Activated gamma-delta T cell (primary cell): ENCODE measurements at regions not wholly inside any gene's neighbourhood (a gene's known extent, or its start where the extent isn't known, plus 50 kb on each side); places are given as distances from the start of the nearest gene placed in this dataset.
"Not testable (repeated sequence)": the region's sequence is repeated elsewhere in the genome, so short reads cannot be mapped to it uniquely, and the experiment has no call there.

Source experiments
- DNase-seq: peaks from one replicate; lab custom pipeline; 2025; lab: John Stamatoyannopoulos, UW

- no peak for DNase-seq
These were observed 121.3 kb upstream of the IQSEC1 start for GRCh38 chr3:13194285-13195209.

GRCh38 chr3:13193320-13194284 is 120.4 kb upstream of the IQSEC1 start:
- no peak for DNase-seq

GRCh38 chr3:13192471-13193213 is 119.4 kb upstream of the IQSEC1 start:
- no peak for DNase-seq

GRCh38 chr3:13191016-13191415 is 117.8 kb upstream of the IQSEC1 start:
- no peak for DNase-seq

DNA sequence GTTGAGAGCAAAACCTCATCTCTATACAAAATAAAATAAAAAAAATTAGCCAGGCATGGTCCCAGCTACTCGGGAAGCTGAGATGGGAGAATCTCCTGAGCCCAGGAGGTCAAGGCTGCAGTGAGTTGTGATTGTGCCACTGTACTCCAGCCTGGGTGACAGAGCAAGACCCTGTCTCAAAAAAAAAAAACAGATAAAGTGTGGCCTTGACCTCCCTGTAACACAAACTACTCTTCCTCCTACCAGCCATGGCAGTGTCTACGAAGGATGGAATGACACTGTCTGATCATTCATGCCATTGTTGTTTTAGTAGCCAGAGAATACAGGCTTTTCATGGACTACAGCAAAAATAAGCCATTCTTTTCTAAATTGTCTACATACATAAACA is 117.1 kb upstream of the IQSEC1 start:
- no peak for DNase-seq

DNA sequence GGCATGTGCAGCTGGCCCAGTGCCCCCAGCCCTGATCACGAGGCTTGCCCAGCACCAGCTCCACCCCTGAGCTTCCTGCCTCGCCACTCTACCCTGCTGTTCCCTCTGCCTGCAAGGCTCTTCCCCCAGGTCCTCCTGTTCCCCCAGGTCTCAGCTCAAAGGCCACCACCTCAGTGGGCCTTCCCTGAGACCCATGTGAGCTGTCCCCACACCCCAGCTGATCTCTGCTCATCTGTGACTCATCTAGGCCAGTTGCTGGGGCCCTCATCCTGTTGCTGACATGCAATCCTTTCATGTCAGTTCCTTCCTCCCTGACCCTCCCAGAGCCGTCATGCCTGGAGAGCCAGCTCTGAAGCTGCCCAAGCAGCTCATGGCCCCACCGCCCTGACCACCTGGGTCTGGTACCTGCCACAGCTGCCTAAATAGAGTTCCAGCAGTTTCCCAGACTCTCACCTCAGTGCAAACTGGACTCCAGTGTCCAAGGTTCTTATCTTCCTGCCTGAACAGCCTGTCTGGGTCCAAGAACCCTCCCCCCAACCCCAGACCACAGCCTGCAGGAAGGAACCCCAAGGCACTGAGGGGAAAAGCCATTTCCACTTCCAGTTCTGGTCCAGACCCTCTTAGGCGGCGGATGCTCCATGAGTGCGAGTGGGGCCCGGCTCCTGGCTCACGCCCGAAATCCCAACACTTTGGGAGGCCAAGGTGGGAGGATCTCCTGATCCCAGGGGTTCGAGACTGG is 116.6 kb upstream of the IQSEC1 start:
- no peak for DNase-seq

DNA sequence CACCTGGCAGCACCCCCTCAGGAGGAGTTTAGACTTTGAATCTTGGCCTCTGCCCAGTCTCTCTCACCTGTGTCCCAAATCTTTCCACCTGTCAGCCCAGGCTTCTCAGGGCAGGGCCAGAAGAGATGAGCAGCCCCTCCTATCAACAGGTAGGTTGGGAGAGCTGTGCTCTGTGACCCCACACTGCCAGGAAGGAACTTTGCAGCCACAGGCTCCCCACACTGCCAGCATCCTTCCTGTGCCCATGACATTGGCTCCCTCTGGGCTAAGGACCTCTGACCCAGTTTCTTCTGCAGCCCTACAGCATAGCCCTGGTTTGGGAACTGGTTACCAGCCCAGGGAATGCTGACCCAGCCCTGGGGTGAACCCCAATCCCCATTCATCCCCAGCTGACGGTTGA is 115.7 kb upstream of the IQSEC1 start:
- no peak for DNase-seq

GRCh38 chr3:13188181-13188779 is 115.1 kb upstream of the IQSEC1 start:
- DNase-seq, result no peak

GRCh38 chr3:13187593-13187992 is 114.4 kb upstream of the IQSEC1 start:
- no peak for DNase-seq

DNA sequence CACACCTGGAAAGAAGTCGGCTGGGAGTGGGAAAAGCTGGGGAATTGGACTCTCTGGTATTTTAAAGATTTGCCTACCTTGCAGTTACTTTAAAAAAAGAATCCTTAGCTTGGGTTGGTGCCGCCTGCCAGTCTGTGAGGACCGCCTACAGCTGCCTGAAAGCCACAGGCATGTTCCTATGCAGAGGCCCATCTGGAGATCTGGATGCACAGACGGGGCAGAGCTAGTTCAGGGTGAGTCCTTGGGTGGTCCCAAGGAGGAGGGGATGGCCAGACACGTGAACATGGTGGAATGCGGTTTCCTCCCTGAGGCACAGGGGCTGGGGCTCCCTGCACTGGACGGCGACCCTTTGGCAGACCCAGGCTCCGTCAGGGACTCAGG is 113.2 kb upstream of the IQSEC1 start:
- DNase-seq, result no peak

DNA sequence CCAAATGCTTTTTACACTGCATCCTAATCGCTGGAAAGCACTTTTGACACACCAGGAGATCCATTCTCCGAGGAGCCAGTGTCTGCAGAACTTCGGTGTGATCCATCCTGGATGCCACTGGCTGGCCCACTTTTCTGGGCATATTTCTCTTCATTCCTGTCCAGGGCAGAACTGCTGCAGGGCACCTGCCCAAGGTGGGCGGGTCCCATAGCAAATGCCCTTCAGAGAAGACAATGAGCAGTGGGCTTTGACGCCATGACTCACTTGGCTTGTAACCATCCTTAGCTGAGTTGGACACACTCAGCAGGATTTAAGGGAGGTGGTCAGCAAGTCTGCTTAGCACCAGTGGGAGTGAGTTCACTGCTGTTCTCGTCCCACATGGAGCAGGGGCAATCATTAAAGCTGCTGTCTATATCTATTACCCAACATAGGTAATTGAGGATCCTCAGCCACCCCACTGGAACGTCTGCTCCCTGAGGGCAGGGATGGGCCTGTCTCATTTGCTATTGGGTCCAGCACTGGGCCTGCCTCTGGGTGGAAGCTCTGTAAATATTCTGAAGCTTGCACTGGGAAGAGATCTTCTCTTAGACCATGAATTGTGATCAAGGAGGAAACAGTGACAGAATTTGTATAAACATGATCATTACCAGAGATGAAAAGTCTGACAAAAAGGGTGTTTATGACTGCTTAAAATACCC is 112.7 kb upstream of the IQSEC1 start:
- DNase-seq, result no peak

DNA sequence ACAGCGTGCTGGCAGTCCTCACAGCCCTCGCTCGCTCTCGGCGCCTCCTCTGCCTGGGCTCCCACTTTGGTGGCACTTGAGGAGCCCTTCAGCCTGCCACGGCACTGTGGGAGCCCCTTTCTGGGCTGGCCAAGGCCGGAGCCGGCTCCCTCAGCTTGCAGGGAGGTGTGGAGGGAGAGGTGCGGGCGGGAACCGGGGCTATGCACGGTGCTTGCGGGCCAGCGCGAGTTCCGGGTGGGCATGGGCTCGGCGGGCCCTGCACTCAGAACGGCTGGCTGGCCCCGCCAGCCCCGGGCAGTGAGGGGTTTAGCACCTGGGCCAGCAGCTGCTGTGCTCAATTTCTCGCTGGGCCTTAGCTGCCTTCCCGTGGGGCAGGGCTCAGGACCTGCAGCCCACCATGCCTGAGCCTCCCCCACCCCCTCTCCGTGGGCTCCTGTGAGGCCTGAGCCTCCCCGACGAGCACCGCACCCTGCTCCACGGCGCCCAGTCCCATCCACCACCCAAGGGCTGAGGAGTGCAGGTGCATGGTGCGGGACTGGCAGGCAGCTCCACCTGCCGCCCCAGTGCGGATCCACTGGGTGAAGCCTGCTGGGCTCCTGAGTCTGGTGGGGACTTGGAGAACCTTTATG is 106.5 kb upstream of the IQSEC1 start:
- DNase-seq, result not testable (repeated sequence)

DNA sequence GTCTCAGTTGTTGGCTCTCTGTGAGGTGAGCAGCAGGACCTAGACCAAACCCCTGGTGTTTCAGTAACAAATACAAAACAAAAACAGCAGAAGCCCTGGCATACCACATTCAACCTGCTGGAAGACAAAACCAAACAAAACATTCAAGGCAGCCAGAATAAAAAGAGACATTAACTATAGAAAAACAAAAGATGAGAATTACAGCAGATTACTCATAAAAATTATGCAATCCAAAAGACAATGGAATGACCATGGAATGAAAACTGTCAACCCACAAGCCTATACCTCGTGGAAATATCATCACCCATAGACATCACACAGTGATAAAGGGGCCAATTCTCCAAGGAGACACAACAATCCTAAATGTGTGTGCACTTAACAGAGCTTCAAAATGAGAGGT is 106.0 kb upstream of the IQSEC1 start:
- no peak for DNase-seq

DNA sequence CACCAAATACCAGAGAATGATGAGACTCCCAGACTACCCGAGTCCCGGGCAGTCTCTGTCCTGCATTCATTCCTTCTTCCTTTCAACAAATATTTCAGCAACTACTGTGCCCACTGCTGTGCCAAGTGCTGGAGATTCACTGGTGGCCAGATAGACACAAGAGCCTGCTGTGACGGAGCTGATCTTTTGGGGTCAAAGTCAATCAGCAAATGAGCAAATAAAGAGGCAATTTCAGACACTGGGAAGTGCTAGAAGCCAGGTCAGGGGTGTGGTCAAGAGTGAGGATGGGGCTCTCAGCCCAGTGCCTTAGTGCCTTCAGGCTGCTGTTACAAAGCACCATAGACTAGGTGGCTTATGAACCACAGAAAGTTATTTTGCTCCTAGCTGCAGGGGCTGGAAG is 104.9 kb upstream of the IQSEC1 start:
- DNase-seq, result no peak

DNA sequence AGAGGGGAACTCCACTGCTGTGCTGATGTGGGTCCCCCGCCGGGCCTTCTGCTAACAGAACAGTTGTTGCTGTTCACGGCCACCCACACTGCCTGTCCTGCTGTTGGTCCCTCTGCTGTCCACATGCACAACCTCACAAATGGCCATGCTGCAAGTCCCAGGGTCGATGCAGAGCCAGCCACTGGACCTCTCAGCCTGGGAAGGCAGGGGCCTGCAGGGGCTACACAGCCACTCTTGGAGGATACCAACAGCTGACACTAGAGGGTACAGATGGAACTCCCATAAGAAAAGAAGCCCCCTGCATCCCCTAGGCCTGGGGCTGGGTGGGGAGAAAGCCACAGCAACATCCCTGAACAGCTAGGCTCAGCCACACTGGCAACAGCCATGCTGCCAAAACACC is 104.4 kb upstream of the IQSEC1 start:
- DNase-seq, result no peak

DNA sequence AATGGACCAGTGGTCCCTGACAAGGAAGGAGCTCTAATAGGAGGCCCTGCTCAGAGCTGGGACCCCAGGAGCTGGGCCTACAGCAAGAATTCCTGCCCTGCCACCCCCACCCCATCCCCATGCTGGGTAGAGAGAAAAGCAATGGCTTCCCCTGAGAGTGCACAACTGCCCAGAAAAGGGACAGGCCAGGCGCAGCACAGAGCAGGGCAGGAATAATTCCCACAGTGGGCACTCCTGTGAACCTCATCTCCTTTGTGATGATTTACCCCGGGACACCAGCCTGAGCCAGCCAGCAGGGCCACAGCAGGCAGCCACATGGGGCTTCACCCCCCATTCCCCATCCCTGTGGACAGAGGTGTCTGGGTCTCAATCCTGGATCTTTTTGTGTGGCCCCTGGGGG is 104.0 kb upstream of the IQSEC1 start:
- DNase-seq, result no peak

GRCh38 chr3:13176445-13176844 is 103.2 kb upstream of the IQSEC1 start:
- DNase-seq, result no peak

GRCh38 chr3:13174803-13175135 is 101.5 kb upstream of the IQSEC1 start:
- DNase-seq, result no peak

GRCh38 chr3:13174011-13174802 is 101.0 kb upstream of the IQSEC1 start:
- DNase-seq, result no peak
